NCI-H446 (cell line): ENCODE measurements at regions not wholly inside any gene's neighbourhood (a gene's known extent, or its start where the extent isn't known, plus 50 kb on each side); places are given as distances from the start of the nearest gene placed in this dataset.
"Not testable (repeated sequence)": the region's sequence is repeated elsewhere in the genome, so short reads cannot be mapped to it uniquely, and the experiment has no call there.

Experiments used
- DNase-seq, 2 experiments: peaks; one replicate each; lab custom pipeline; 2025; lab: John Stamatoyannopoulos, UW

- no peak for DNase-seq
Measured at GRCh38 chr1:196160066-196160795, 448.0 kb downstream of the KCNT2 start.

DNA sequence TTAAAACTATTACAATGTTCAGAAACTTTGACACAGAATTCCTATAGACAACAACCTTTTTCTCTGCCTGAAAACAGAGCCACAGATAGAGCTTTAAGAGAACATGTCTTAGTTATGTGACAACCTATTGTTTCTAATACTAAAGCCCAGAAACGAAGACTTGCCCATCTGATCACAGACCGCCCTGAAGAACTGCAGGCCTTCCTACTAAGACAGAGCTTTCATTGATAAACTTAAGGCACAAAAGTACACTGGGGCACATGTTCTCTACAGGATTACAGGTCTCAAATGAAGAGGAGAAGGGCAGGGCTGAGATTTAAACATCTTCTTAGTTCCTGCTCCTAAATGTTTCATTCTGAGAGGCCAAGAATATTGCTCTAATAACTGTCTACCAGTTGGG, 452.7 kb downstream of the KCNT2 start:
- no peak for DNase-seq

DNA sequence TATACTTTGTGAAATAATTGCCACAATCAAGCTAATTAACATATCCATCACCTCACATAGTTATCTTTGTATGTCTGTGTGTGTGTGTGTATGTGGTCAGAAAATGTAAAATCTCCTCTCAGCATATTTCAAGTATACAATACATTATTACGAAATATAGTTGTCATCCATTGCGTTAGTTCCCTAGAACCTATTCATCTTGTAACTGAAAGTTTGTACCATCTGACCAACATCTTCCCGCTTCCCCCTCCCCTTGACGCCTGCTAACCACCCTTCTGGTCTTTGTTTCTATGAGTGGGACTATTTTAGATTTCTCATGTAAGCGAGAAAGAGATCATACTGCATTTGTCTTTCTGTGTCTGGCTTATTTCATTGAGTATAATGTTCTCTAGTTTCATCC, 455.3 kb downstream of the KCNT2 start:
- no peak for DNase-seq

DNA sequence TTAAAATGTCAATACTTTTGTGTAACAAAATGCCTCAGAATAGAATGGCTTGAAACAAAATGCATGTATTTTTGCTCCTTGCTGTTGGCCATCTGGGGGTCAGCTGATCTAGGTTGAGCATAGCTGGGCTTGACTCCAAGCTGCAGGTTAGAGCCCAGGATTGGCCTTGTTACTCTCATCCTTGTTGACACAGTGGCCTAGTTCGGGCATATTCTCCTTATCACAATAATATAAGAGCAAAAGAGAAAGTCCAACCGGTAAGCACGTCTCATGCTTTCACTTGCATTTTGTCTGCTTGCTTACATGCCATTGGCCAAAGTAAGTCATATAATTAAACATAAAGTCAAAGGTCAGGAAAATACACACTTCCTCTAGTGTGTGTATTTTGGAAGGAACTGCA, 456.2 kb downstream of the KCNT2 start:
- no peak for DNase-seq

GRCh38 chr1:196148367-196148970, 459.8 kb downstream of the KCNT2 start:
- DNase-seq, result peak; percentile 5 to 70

GRCh38 chr1:196147530-196147929, 460.7 kb downstream of the KCNT2 start:
- DNase-seq, result no peak

DNA sequence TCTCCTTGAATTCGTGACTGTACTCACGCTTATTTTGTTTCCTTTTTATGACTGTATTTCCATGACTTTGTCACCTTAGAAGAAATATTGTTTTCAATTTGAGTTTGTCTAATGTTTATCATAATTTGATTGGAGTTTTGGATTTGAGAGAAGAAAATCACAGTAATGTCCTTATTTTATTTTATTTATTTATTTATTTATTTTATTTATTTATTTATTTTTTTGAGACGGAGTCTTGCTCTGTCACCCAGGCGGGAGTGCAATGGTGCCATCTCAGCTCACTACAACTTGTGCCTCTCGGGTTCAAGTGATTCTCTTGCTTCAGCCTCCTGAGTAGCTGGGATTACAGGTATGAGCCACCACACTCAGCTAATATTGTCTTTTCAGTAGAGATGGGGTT, 463.1 kb downstream of the KCNT2 start:
- DNase-seq, result not testable (repeated sequence)

- DNase-seq, result no peak
Measured at GRCh38 chr1:196144588-196144987, 463.7 kb downstream of the KCNT2 start.

DNA sequence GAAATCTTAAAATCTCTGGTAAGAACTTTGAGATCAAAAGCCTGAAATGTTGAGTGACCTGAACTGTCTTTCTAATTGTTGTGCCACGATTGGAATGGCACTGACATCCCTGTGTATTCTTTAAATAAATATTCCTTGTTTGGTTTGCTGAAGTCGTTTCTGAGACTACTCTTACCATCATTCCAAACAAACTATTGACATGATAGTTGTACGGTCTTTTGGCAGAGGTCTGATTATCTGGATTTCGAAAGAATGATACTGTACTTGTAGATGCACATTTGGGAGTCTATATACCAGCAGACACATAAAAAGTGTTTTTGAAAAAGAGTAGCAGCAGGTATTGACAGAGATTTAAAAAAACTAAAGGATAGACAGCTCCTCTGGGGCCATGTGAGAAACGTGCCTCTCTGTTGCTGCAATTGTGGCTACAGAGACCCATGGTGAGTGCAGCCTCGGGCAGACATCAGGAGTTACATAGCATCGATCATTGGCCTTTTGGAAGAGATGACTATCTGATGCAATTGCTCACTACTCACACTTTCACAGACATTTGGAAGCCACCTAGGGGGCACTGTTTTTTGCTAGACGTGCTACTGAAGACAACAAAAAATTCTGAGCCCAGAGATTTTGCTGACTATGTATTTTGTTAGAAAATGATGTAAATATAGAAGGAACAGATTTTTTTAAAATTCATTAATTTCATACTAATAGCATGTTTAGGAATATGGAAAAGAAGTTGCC, 464.5 kb downstream of the KCNT2 start:
- DNase-seq, result no peak

DNA sequence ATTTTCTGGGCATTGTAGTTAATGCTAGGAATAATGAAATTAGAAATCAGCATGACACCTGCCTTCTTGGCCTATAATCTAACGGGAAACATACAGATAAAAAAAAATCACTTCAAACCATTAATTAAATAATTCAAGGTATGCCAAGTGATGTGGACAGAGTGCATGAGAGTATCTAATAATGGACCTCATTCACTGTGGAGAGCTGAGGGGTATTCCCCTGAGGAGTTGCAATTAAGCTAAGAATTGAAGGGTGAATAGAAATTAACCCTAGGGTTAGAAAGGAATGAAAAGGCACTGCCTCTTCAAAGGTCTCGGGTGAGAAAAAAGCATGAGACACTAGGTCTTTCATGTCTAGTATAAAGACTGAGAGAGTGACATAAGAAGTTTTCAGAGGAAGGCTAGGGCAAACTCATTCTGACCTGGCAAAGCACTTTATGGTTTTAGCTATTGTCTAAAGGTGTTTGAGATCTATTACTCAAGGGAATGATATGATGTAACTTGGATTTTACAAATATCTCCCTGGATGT, 466.1 kb downstream of the KCNT2 start:
- no peak for DNase-seq

GRCh38 chr1:196136396-196136795, 471.8 kb downstream of the KCNT2 start:
- DNase-seq, result no peak

DNA sequence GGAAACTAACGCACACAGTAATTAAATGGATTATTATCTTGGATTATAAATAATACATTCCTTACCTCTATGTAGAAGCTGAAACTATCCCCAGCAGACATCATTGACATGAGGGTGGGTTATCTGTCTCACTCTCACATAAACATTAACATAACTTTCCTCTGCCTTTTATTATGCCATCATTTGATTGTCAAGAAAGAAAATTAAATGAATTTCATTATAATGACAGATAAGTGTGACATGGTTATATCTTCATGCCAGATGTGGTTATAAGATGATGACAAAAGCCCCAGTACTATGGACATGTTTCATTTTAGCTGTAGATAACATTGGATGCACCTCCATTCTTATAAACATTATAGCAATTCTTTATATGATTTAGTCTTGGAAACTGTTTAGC, 476.5 kb downstream of the KCNT2 start:
- DNase-seq, result no peak

GRCh38 chr1:196128835-196129234, 479.4 kb downstream of the KCNT2 start:
- DNase-seq, result no peak

DNA sequence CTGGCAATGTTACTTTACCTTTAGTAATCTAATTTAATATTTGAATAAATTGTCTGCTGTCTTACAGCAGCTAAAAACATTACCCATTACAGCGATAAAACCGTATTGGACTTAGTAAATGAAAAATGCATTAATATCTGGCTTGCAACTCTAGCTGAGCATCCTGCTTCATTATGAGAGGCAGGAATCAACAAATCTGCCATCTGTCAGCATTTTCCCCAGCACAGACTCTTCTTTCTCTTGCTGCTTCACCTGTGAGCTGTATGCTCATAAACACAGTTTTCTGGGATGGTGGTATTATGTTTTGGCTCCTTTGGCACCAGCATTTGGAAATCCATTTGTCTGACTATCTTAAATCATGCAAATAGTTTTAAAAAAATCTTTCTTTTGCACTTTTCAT, 487.1 kb downstream of the KCNT2 start:
- DNase-seq, result peak; percentile 39 to 63

- DNase-seq, result peak; percentile 14 to 74
Measured at GRCh38 chr1:196115646-196116045, 492.6 kb downstream of the KCNT2 start.

DNA sequence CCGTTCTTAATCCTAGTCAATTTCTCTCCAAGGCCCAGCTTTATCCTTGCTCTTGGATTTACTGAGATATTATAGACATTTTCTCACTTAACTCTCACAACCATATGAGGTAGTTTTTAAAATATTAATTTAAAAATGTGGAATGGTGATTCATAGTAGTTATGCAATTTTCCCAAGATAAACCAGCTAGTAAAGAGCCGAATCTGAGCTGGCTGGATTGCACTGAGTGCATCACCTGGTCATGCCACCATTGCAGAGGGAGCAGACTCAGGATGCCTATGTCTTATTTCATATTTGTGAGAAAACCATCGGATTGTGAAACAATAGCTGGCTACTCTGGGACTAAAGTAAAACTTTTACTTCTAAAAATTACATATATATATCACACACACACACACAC, 494.0 kb downstream of the KCNT2 start:
- no peak for DNase-seq

GRCh38 chr1:196108990-196109389, 499.2 kb downstream of the KCNT2 start:
- DNase-seq, result not testable (repeated sequence)

DNA sequence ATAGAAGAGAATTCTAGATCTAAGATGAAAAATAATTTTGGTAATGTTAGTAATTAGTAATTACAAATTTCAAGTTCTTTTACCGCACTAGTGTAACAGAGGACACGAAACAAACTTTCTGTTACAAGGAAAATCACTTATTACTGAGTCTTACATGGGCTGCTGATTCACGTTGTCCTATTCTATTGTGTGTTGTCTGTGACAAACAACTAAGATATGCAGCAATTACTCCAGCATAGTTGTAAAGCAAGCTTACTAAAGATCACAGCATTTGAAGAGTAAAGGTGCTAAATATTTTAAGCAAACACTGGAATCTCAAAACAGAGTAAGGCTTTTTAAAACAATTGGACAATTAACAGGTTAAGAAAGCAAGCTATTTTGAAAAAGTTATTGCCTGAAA, 502.3 kb downstream of the KCNT2 start:
- no peak for DNase-seq

- DNase-seq, result no peak
Measured at GRCh38 chr1:196102826-196103225, 505.4 kb downstream of the KCNT2 start.

GRCh38 chr1:196098000-196098399, 510.2 kb downstream of the KCNT2 start:
- DNase-seq, result no peak

GRCh38 chr1:196094821-196095220, 513.4 kb downstream of the KCNT2 start:
- DNase-seq, result no peak

- DNase-seq, result no peak
Measured at GRCh38 chr1:196091397-196092135, 516.7 kb downstream of the KCNT2 start.
